ENCODE measurements at regions not wholly inside any gene's neighbourhood (a gene's known extent, or its start where the extent isn't known, plus 50 kb on each side); places are given as distances from the start of the nearest gene placed in this dataset.

DNA sequence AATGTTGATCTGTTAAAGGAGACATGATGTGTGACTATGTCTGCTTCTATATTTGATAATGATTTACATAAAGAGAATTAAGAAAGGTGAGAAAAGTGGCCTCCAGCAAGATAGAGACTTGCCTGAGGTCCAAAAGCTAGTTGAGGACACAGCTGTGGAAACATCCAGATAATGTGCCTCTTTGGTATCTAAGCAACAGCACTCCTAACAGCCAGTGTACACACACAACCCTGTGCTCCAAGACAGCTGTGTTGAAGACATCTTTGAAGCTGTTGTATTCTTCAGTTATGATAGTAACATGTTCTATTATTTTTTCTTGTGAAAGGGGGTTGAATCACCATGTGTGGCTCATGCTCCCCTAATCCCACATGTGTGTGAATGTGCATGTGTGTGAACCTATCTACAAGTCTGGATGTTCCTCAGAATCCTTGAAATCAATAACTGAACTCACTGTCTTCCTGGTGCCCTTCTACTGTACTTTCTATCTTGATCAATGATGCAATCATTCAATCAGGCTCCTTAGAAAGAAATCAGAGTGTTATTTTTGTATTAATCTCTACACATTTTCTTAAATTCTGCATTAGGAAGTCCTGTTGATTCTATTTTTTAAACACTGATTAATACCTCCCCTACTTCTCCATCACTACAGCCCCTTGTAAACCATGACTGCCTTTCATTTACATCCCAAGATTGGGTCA is 116.7 kb upstream of the SSTR4 start:
- no peak for DNase-seq (ENCODE audit: low spot score)

DNA sequence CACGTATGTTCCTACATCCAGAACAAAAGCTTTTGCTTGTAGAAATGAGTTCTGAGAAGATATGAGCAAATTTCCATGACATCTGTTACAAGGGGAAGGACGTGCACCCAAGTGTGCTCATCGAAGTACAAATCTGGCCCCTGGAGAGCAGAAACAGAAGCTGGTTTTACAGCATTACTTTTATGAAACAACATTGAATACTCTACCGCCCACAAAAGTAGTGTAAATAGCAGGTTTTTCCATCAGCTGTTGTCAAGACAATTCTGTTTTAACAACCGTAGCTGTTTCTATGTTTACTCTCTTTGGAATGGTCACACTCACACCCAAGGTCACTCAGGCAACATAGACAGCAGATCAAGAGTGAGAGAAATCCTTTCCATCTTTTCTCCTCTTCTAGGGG is 114.2 kb upstream of the SSTR4 start:
- DNase-seq (ENCODE audit: low spot score), result no peak

GRCh38 chr20:22921595-22922421 is 113.3 kb upstream of the SSTR4 start:
- peak; percentile 56 for DNase-seq (ENCODE audit: low spot score)

DNA sequence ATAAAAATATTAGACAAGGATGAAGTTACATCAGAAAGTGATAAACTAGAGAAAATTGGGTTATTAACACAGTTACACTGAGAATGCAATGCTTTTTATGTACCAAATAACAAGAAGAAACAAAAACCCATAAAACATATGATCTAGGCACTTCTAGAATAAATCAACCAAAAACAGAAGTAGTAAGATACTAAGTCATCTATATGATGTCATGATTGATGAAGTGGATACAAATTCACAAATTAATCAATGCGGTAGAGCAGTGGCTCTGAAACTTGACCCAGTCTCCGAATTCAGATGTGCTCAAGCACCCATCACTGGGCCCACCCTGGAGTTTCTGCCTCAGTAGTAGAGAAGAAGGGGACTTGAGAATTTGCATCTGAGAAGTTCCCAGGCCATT is 112.1 kb upstream of the SSTR4 start:
- DNase-seq (ENCODE audit: low spot score), result no peak

GRCh38 chr20:22924046-22924737 is 110.9 kb upstream of the SSTR4 start:
- no peak for DNase-seq (ENCODE audit: low spot score)

DNA sequence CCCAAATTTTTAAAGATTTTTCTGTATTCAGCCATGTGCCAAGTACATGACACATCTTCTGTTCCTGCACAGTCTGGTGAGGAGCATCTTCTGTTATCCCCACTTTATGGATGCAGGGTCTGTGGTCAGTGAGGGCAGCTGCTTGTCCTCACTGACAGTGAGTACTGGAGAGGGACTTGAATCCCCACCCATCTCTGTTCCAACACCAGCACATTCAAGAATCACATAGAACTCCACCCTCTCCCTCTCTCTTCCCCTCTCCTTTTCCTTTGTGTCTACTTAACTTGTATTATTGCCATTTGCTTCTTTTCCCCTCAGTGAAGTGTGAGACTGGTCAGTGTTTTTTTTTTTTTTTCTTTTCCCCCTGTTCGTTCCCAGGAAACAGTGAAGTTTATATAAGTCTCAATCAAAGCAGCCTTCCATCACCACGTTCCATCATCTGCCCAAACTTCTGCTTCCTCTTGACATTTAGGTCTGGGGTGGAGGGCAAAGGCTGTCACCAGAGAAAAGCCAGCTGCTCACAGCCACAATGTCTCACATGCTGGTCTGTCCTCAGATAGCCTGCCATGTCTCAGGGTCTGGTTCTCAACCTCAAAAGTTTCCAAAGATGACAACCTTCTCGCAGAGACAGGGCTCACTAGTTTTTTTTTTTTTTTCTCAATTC is 110.0 kb upstream of the SSTR4 start:
- DNase-seq (ENCODE audit: low spot score), result no peak

GRCh38 chr20:22925613-22925983 is 109.5 kb upstream of the SSTR4 start:
- no peak for DNase-seq (ENCODE audit: low spot score)

DNA sequence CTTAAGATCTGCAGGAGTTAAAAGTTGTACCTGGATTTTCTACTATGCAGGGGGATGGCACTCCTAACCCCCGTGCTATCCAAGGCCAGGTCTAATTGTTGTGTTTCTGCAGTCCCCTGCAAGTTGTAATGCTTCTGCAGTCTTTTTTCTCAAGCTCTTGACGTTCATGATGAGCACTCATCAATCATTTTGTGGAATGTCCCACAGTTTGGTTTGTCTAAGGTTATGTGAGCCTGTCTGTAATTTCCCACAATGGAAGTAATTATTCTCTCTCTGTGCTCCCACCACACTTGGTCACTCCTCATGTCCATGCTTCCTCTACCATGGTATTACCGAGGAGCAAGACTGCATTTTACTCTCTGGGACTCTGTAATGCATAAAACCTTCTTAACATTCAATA is 107.6 kb upstream of the SSTR4 start:
- no peak for DNase-seq (ENCODE audit: low spot score)

GRCh38 chr20:22928679-22929078 is 106.4 kb upstream of the SSTR4 start:
- DNase-seq (ENCODE audit: low spot score), result no peak

DNA sequence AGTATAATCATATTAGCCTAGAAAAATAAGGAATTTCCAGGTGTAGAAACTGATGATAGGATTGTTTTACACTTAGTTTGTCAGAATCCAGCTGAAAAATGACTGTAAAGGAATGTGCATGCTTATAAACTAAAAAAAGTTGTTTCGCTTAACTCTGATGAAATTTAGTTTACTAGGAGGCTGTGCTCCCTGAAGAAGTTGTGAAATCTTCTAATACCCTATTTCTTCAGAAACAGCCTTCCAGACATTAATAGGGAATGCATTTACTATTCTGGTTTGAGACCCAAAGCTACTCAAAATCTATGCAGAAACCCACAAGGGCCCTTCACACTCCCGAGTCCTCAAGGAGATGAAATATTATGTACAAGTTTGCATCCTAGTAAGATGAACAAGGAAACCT is 105.5 kb upstream of the SSTR4 start:
- DNase-seq (ENCODE audit: low spot score), result no peak

- DNase-seq (ENCODE audit: low spot score), result no peak
Measured at GRCh38 chr20:22931653-22932608, 103.2 kb upstream of the SSTR4 start.

DNA sequence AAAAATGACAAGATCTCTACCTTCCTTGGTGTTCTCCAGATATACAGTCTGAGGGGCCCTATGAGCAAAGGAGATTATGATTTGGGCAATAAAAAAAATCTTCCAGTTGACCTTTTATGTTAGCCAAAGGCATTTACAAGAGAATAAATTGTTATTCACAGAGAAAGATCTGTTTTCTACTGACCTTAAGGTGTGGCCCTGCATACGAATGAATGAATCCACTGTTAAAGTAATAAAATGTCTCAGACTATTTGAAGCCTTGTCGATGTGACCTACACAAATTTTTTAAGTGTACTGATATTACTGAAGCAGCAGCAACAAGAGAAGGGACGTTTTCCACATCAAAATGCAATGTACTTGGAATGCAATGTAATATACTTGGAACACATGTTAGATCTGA is 95.9 kb upstream of the SSTR4 start:
- DNase-seq (ENCODE audit: low spot score), result no peak

DNA sequence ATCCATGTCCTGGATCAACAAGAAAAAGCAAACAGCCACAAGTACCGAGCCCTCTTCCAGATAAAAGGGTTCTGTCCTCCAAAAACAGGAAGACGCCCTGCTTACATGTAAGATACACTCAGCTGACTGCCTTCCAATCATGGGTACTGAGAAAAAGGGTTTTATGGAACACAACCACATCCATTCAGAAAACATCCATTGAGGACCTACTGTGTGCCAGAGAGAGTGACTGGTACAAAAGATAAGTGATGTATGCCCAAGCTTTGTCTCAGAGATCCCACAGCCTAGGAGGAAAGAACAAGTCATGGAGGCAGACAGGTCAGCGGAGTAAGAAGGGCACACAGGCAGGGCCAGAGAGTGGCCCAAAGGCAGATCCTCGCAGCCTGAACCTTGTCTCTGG is 94.8 kb upstream of the SSTR4 start:
- DNase-seq (ENCODE audit: low spot score), result no peak

- DNase-seq (ENCODE audit: low spot score), result no peak
Measured at GRCh38 chr20:22941550-22941949, 93.6 kb upstream of the SSTR4 start.

DNA sequence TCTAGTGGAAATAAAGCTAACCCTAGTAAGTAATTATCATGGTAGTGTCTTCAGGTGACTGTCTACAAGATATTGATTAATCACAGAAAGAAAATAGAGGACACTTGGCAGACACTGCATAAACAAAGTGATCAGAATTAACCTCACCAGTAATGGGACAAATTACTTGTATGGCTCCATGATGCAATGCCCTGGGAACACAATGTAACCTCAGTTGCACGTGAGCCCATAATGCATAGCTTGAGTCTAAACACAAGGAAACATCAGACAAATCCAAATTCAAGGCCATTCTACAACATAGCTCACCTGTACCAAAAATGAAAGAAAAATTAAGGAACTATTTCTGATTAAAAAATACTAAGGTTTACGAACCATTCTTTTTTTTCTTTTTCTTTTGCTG is 92.4 kb upstream of the SSTR4 start:
- DNase-seq (ENCODE audit: low spot score), result no peak

DNA sequence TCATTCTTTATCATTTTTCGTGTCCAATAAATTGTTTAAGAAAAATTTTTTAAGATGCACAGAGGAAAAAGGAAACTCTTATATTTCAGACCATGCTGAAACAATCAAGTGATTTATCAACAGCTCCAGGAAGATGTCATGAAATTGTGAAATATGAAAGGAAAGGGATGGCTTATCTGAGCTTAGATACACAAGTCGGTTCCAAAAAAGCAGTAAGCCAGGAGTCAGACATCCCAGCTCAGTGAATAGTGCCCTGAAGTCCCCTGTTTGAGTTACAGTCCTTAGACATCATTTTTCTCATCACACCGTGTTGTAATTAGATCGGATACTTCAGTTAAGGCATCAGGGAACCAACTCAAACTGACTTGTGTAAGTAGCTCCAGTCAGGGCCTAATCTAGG is 91.0 kb upstream of the SSTR4 start:
- DNase-seq (ENCODE audit: low spot score), result no peak

DNA sequence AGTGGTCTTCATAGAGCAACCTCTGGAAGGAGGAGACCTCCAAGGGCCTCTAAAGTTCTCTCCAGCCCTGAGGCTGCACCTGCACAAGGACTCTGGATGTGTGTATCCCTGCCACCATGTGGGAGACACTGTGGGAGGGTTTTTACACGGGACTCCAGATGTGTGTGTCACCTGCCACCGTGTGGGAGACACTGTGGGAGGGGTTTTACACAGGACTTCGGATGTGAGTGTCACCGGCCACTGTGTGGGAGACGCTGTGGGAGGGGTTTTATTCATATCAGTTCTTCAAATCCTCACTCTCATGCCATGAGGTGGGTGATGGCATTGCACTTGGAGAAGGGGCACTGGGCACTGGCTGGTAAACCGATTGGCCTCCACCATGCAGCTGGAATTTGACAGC is 90.2 kb upstream of the SSTR4 start:
- DNase-seq (ENCODE audit: low spot score), result no peak

GRCh38 chr20:22946596-22946995 is 88.5 kb upstream of the SSTR4 start:
- no peak for DNase-seq (ENCODE audit: low spot score)

DNA sequence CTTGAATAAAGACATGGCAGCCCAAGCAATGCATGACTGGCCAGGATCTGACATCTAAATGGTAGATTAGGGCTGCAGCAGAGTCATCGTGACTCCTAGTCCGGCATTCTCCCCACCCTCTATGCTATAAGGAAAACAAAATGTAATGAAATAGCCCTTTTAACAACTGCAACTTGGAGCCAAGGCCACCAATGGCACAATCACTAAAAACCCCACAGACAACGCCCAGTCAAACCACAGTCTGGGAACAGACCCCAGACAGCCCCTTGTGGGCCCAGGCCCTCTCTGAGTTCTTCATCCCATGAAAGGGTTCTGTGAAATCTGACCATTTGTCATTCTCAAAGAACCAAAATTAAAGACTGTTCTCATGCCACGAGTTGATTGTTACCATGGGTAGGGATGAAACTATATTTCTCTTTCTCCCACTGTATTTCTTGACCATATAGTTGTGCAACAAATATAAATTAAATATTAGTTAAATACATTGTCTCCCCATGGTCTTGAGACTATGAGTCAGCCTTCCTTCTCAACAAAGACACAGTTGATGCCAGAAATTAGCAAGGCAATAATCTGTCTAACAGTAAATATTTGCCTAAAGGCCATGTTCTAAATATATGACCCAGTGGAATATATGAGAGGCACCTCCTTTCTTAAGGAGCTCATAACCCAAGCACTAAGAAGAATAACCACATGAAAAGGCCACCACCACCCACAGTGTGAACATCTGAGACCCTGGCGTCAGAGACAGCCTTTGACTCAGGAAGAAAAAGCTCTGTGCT is 85.6 kb upstream of the SSTR4 start:
- DNase-seq (ENCODE audit: low spot score), result peak; percentile 47

- no peak for DNase-seq (ENCODE audit: low spot score)
Measured at GRCh38 chr20:22951966-22952365, 83.1 kb upstream of the SSTR4 start.

DNA sequence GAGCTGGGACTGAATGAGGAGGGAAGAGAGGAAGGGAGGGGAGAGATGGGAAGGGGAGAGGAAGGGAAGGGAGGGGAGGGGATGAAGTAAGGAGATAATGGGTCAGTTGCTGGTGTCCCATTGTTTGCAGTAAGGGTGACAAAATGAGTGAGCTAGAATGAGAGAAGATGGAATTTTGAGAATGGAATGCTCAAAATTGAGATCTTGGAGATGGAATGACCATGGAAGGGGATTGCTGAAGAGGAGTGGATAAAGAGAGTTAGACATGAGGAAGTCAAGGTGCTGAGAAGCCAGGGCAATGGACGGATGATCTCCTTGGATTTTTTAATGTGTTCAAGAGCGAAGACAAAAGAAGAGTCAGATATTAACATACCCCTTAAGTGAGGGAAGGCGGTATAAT is 80.5 kb upstream of the SSTR4 start:
- DNase-seq (ENCODE audit: low spot score), result no peak

Measured in kidney capillary endothelial cell (primary cell).